DND-41 (cell line): ENCODE measurements at regions not wholly inside any gene's neighbourhood (a gene's known extent, or its start where the extent isn't known, plus 50 kb on each side); places are given as distances from the start of the nearest gene placed in this dataset.

ENCODE experiments used
- ATAC-seq: fragments of 200-7000 bp; cut with Tn5 transposase; 3 replicates; pipeline ENCODE4 v1.9.1; 2021; ENCODE audit warnings: low read depth; ENCODE audit not compliant: insufficient read depth
- DNase-seq: peaks from one replicate; pipeline ENCODE4 v3.0.0-alpha.2; 2020
- H2AFZ ChIP-seq: 2 replicates; pipeline ENCODE4 v1.6.0; 2012; ENCODE audit warnings: low read depth, low read length
- H3K27ac ChIP-seq: 2 replicates; pipeline ENCODE4 v1.5.1; 2012; ENCODE audit warnings: low read length, inconsistent platforms
- H3K27me3 ChIP-seq: fragments of 200-600 bp; sonication (generic); 2 replicates; pipeline ENCODE4 v1.6.0; 2012; ENCODE audit warnings: low read length, mild to moderate bottlenecking, inconsistent platforms; ENCODE audit not compliant: insufficient read depth, poor library complexity
- H3K36me3 ChIP-seq: 2 replicates; pipeline ENCODE4 v1.5.1; 2012; ENCODE audit warnings: low read length, inconsistent platforms; ENCODE audit not compliant: insufficient read depth
- H3K4me1 ChIP-seq: 2 replicates; pipeline ENCODE4 v1.5.1; 2012; ENCODE audit warnings: mild to moderate bottlenecking, low read length; ENCODE audit not compliant: insufficient read depth
- H3K4me2 ChIP-seq: 2 replicates; pipeline ENCODE4 v1.6.0; 2012; ENCODE audit warnings: mild to moderate bottlenecking, moderate library complexity, low read length, inconsistent platforms; ENCODE audit not compliant: insufficient read depth
- H3K4me3 ChIP-seq, 2 experiments: fragments of 200-600 bp in 1 of 2; shearing (Covaris generic) in 1 of 2; 2 replicates each; pipeline ENCODE4 v1.5.1; 2012 to 2016; ENCODE audit warnings: inconsistent platforms in 2 of 2, low read length in 2 of 2, mild to moderate bottlenecking in 2 of 2, low read depth in 1 of 2, moderate library complexity in 1 of 2
- H3K79me2 ChIP-seq: 2 replicates; pipeline ENCODE4 v1.6.0; 2012; ENCODE audit warnings: low read length, inconsistent platforms; ENCODE audit not compliant: insufficient read depth
- H3K9ac ChIP-seq: 2 replicates; pipeline ENCODE4 v1.6.0; 2012; ENCODE audit warnings: low read depth, mild to moderate bottlenecking, inconsistent platforms, low read length, moderate library complexity
- H3K9me3 ChIP-seq: 2 replicates; pipeline ENCODE4 v1.5.1; 2012; ENCODE audit warnings: low read length, moderate library complexity, mild to moderate bottlenecking, inconsistent platforms; ENCODE audit not compliant: insufficient read depth, severe bottlenecking
- H4K20me1 ChIP-seq: 2 replicates; pipeline ENCODE4 v1.6.0; 2012; ENCODE audit warnings: low read length; ENCODE audit not compliant: insufficient read depth
- EZH2 ChIP-seq: IDR thresholded peaks from 3 replicates; pipeline ENCODE4 v1.6.1; 2012; ENCODE audit warnings: borderline replicate concordance, low read depth, mild to moderate bottlenecking, moderate library complexity, low read length, inconsistent platforms; ENCODE audit not compliant: severe bottlenecking
- TF ChIP-seq, protein P1 (sequence below): IDR thresholded peaks from 2 replicates; pipeline ENCODE4 v1.5.1; 2012; ENCODE audit warnings: borderline replicate concordance, low read length, moderate library complexity, mild to moderate bottlenecking; ENCODE audit not compliant: poor library complexity, severe bottlenecking; ENCODE audit errors: extremely low read depth

DNA sequence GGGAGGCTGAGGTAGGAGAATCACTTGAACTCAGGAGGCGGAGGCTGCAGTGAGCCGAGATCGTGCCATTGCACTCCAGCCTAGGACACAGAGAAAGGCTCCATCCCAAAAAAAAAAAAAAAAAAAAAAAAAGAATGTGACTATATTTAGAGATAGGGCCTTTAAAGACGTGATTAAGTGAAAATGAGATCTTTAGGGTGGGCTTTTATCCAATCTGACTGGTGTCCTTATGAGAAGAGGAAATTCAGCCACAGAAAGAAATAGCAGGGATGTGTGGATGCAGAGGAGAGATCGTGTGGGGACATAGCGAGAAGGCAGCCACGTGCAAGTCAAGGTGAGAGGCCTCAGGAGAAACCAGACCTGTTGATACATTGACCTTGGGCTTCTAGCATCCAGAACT lies 69.9 kb upstream of the ACSL3 start:
- H3K36me3 ChIP-seq, result no peaks in the 10 kb centered on the region
- peaks cover 17% of the 10 kb centered on the region for H3K4me1 ChIP-seq
- no peak overlapping the region for H3K4me3 ChIP-seq
- TF ChIP-seq, protein P1, sequence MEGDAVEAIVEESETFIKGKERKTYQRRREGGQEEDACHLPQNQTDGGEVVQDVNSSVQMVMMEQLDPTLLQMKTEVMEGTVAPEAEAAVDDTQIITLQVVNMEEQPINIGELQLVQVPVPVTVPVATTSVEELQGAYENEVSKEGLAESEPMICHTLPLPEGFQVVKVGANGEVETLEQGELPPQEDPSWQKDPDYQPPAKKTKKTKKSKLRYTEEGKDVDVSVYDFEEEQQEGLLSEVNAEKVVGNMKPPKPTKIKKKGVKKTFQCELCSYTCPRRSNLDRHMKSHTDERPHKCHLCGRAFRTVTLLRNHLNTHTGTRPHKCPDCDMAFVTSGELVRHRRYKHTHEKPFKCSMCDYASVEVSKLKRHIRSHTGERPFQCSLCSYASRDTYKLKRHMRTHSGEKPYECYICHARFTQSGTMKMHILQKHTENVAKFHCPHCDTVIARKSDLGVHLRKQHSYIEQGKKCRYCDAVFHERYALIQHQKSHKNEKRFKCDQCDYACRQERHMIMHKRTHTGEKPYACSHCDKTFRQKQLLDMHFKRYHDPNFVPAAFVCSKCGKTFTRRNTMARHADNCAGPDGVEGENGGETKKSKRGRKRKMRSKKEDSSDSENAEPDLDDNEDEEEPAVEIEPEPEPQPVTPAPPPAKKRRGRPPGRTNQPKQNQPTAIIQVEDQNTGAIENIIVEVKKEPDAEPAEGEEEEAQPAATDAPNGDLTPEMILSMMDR, result no peak
- TF ChIP-seq EZH2, result no peak
- no peaks in the 10 kb centered on the region for H4K20me1 ChIP-seq
- no peaks in the 10 kb centered on the region for H3K27me3 ChIP-seq
- ATAC-seq (no peak), DNase-seq (no peak)
- H3K27ac ChIP-seq, result no peak overlapping the region
- no peak overlapping the region for H3K4me2 ChIP-seq
- no peaks in the 10 kb centered on the region for H3K9me3 ChIP-seq
- no peak overlapping the region for H3K9ac ChIP-seq
- H3K79me2 ChIP-seq, result no peaks in the 10 kb centered on the region
- no peak overlapping the region for H2AFZ ChIP-seq

DNA sequence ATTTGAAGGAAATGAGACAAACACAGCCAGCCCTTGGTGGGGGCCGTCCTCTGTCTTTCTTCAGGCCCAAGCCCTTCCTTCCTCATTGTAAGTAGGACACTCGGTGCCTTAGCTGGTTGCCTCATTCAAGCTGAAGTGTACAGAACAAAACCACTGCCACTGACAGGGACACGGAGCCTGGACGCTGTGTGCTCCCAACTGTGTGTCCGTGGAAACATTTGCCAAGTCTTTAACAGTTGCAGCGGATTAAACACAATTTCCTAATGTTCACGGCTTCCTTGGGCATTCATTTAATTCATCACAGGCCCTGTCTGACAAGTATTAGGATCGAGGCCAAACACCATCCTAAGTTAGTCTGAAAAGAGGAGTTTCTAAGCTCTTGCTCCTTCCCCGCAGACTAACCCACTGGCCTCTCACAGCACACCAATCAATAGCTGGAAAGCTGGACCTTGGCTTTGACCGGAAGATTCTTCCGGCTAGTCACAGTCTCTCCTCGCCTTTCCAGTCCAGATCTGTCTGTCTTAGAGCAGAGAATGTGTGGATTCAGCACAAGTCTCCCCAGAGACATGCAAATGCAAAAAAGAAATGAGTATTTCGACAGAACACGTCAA lies 68.7 kb upstream of the ACSL3 start:
- ATAC-seq, result no peak
- no peak for TF ChIP-seq EZH2
- TF ChIP-seq, protein P1, result no peak
- Histone ChIP-seq H3K36me3 (no peaks in the 10 kb centered on the region), H3K9me3 (no peaks in the 10 kb centered on the region), H3K4me3 (no peak overlapping the region), H3K9ac (no peak overlapping the region), H3K4me2 (no peak overlapping the region), H3K4me1 (peaks cover 17% of the 10 kb centered on the region), H3K27ac (no peak overlapping the region), H2AFZ (no peak overlapping the region), H3K27me3 (no peaks in the 10 kb centered on the region), H3K79me2 (no peaks in the 10 kb centered on the region), H4K20me1 (no peaks in the 10 kb centered on the region)
- no peak for DNase-seq

DNA sequence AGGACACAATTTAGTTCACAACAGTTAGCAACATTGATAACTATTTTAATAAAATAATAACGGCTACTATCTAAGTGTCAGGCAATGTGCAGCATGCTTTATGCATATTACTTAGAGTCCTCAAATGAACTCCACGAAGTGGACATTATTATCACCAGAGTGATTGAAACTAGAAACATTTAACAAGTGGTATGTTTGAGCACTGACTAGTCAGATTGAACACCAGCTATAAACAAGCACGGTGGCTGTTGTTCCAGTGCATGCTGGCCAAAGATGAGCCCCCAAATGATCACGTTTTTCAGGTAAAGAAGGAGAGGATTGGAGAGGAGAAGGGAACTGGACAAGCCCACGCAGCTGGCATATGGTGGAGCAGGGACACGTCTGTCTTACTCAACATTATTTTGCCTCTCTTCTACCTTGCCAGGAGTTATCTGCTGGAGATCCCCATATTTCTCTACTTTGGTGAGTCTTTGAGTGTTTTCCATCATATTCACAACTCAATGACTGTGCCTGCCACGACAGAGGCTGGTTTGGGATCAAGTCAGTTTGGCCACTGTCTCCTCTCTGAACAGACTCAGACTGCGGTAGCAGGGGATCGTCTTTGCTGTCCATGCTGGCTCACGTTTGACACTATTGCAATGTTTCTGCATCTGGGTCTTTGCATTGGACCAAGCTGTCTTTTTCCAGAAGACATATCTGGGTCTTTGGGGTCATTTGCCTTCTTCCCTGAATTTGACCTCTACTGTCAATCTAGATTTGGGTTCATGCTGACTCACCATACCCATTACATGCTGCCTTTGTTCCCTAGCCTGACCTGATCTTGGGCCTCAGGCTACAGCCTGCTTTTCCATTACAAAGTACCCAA lies 66.0 kb upstream of the ACSL3 start:
- ATAC-seq (no peak), DNase-seq (no peak)
- H2AFZ ChIP-seq, result no peak overlapping the region
- no peaks in the 10 kb centered on the region for H4K20me1 ChIP-seq
- no peaks in the 10 kb centered on the region for H3K9me3 ChIP-seq
- no peaks in the 10 kb centered on the region for H3K36me3 ChIP-seq
- TF ChIP-seq, protein P1, result no peak
- no peak for TF ChIP-seq EZH2
- no peaks in the 10 kb centered on the region for H3K27me3 ChIP-seq
- H3K4me3 ChIP-seq, result no peak overlapping the region
- no peak overlapping the region for H3K9ac ChIP-seq
- peaks cover 7% of the 10 kb centered on the region for H3K4me1 ChIP-seq
- H3K27ac ChIP-seq, result no peak overlapping the region
- no peaks in the 10 kb centered on the region for H3K79me2 ChIP-seq
- H3K4me2 ChIP-seq, result no peak overlapping the region
